GM12878 (cell line): ENCODE measurements at regions not wholly inside any gene's neighbourhood (a gene's known extent, or its start where the extent isn't known, plus 50 kb on each side); places are given as distances from the start of the nearest gene placed in this dataset.

Experiments used
- ATAC-seq: fragments of 200-7000 bp; cut with Tn5 transposase; 3 replicates; pipeline ENCODE4 v1.9.1; 2020; ENCODE audit warnings: mild to moderate bottlenecking, moderate library complexity
- BruUV-seq: library from RNA; stranded (reverse); fragments of 400-500 nt; replicated peaks from 2 replicates; lab custom pipeline; 2021; lab: Mats Ljungman, UMichigan
- CTCF ChIA-PET: fragments of 300-600 bp; sonication (Branson Sonifier 250); formaldehyde crosslinking; extraction: SDS; loops from one replicate; lab custom pipeline; 2021; ENCODE audit warnings: inconsistent platforms; lab: Yijun Ruan, JAX
- POLR2A ChIA-PET: fragments of 350-600 bp; formaldehyde crosslinking; extraction: SDS; loops from one replicate; lab custom pipeline; 2021; ENCODE audit warnings: inconsistent platforms; lab: Charles Lee
- RAD21 ChIA-PET: fragments of 300-600 bp; sonication (Branson Sonifier 250); formaldehyde crosslinking; loops from one replicate; lab custom pipeline; 2023; ENCODE audit warnings: antibody characterized with exemption; ENCODE audit not compliant: unreplicated experiment; lab: Charles Lee
- SMC1A ChIA-PET: fragments of 300-600 bp; sonication (Branson Sonifier 250); formaldehyde crosslinking; loops from one replicate; lab custom pipeline; 2023; ENCODE audit not compliant: unreplicated experiment, uncharacterized antibody; lab: Charles Lee
- DNase-seq: peaks from one replicate; pipeline ENCODE4 v3.0.0-alpha.2; 2011; ENCODE audit warnings: low read depth, low spot score
- FAIRE-seq: peaks from 3 replicates; lab custom pipeline; 2011; peaks lifted over from hg19 to GRCh38; lab: Jason Lieb, UNC
- H2AFZ ChIP-seq: 2 replicates; pipeline ENCODE4 v1.6.0; 2011; ENCODE audit warnings: low read depth, low read length, control low read depth; ENCODE audit not compliant: control insufficient read depth
- H3K27ac ChIP-seq: 2 replicates; pipeline ENCODE4 v1.5.1; 2011; ENCODE audit warnings: control low read depth; ENCODE audit not compliant: control insufficient read depth, insufficient read depth
- H3K27me3 ChIP-seq, 2 experiments: replicated peaks in 1 of 2; 2 replicates each; pipeline versions ENCODE4 v1.6.0 to v1.6.1; 2011; ENCODE audit warnings: low read length in 1 of 2; ENCODE audit not compliant: control insufficient read depth in 2 of 2, insufficient read depth in 2 of 2
- H3K36me3 ChIP-seq, 2 experiments: 2 replicates each; pipeline ENCODE4 v1.5.1; 2011; ENCODE audit warnings: low read length in 1 of 2; ENCODE audit not compliant: control insufficient read depth in 2 of 2, insufficient read depth in 2 of 2
- H3K4me1 ChIP-seq: 2 replicates; pipeline ENCODE4 v1.6.1; 2011; ENCODE audit warnings: mild to moderate bottlenecking, low read length, moderate library complexity, mixed read lengths; ENCODE audit not compliant: control insufficient read depth, insufficient read depth
- H3K4me2 ChIP-seq: 2 replicates; pipeline ENCODE4 v1.6.0; 2011; ENCODE audit warnings: control low read depth; ENCODE audit not compliant: control insufficient read depth, insufficient read depth
- H3K4me3 ChIP-seq: fragments of 200-600 bp; sonication (generic); 2 replicates; pipeline ENCODE4 v1.5.1; 2016
- H3K79me2 ChIP-seq: 2 replicates; pipeline ENCODE4 v1.6.0; 2011; ENCODE audit warnings: low read length; ENCODE audit not compliant: control insufficient read depth, insufficient read depth
- H3K9ac ChIP-seq: 2 replicates; pipeline ENCODE4 v1.8.0; 2011; ENCODE audit warnings: low read length, control low read depth, mixed read lengths; ENCODE audit not compliant: control insufficient read depth, insufficient read depth
- H3K9me3 ChIP-seq: replicated peaks from 3 replicates; pipeline ENCODE4 v1.5.1; 2011; ENCODE audit warnings: mild to moderate bottlenecking, low read length; ENCODE audit not compliant: control insufficient read depth, insufficient read depth
- H4K20me1 ChIP-seq: 2 replicates; pipeline ENCODE4 v1.6.0; 2011; ENCODE audit not compliant: control insufficient read depth, insufficient read depth
- ATF3 ChIP-seq: IDR thresholded peaks from 2 replicates; pipeline ENCODE4 v1.6.1; 2011; ENCODE audit warnings: low read depth, mild to moderate bottlenecking, low read length, moderate library complexity, borderline replicate concordance; ENCODE audit errors: extremely low read depth
- ATF7 ChIP-seq: fragments of 450-650 bp; IDR thresholded peaks from 2 replicates; pipeline ENCODE4 v1.6.1; 2016; ENCODE audit warnings: low read depth, mild to moderate bottlenecking
- BCL11A ChIP-seq: IDR thresholded peaks from 2 replicates; pipeline ENCODE4 v1.6.1; 2011; ENCODE audit warnings: low read depth, low read length
- CREM ChIP-seq: IDR thresholded peaks from 2 replicates; pipeline ENCODE4 v1.6.1; 2014; ENCODE audit warnings: antibody characterized with exemption, low read depth
- DPF2 ChIP-seq: fragments of 450-650 bp; IDR thresholded peaks from 2 replicates; pipeline ENCODE4 v1.6.1; 2017; ENCODE audit warnings: mild to moderate bottlenecking
- E2F8 ChIP-seq: fragments of 450-650 bp; IDR thresholded peaks from 2 replicates; pipeline ENCODE4 v1.6.1; 2018; ENCODE audit warnings: mild to moderate bottlenecking, low read depth, moderate library complexity; ENCODE audit not compliant: partially characterized antibody
- GATAD2B ChIP-seq: fragments of 450-650 bp; conservative IDR thresholded peaks from 2 replicates; pipeline ENCODE4 v1.6.1; 2017; ENCODE audit warnings: low read depth, mild to moderate bottlenecking, moderate library complexity
- IKZF1 ChIP-seq: fragments of 450-650 bp; conservative IDR thresholded peaks from 2 replicates; pipeline ENCODE4 v1.6.1; 2017; ENCODE audit warnings: antibody characterized with exemption, mild to moderate bottlenecking
- JUNB ChIP-seq: IDR thresholded peaks from 2 replicates; pipeline ENCODE4 v1.6.1; 2016; ENCODE audit warnings: antibody characterized with exemption, mild to moderate bottlenecking
- NR2C1 ChIP-seq: fragments of 450-650 bp; IDR thresholded peaks from 2 replicates; pipeline ENCODE4 v1.6.1; 2017; ENCODE audit warnings: antibody characterized with exemption, mild to moderate bottlenecking, moderate library complexity
- NR2F1 ChIP-seq: fragments of 450-650 bp; conservative IDR thresholded peaks from 2 replicates; pipeline ENCODE4 v1.6.1; 2017; ENCODE audit warnings: mild to moderate bottlenecking
- RUNX3 ChIP-seq: IDR thresholded peaks from 2 replicates; pipeline ENCODE4 v1.6.1; 2012; ENCODE audit warnings: low read length, inconsistent platforms
- TAF1 ChIP-seq: IDR thresholded peaks from 2 replicates; pipeline ENCODE4 v1.6.1; 2011; ENCODE audit warnings: mild to moderate bottlenecking, low read depth, low read length, borderline replicate concordance
- WGBS: methylation state at CpG from one replicate; pipeline ENCODE4 v1.1.6; 2016; ENCODE audit warnings: low lambda C conversion rate; ENCODE audit not compliant: insufficient replicate concordance, insufficient coverage; ENCODE audit errors: missing lambda C conversion rate; 5-methylcytosine and 5-hydroxymethylcytosine counted together
- in situ Hi-C: fragments of 300-500 bp; cut with MboI; formaldehyde crosslinking; loops from 9 replicates; pipeline ENCODE4 v1.14.3; 2018; ENCODE audit warnings: mixed read lengths
- intact Hi-C: fragments of 100-400 bp; cut with micrococcal nuclease; formaldehyde crosslinking; loops from one replicate; pipeline ENCODE4 v1.14.2; 2022; ENCODE audit not compliant: unreplicated experiment

GRCh38 chr16:80253741-80254140 is 287.1 kb upstream of the DYNLRB2 start:
- POLR2A ChIA-PET, result no interaction called here
- no peak for DNase-seq
- Histone ChIP-seq H3K27ac (no peak overlapping the region), H3K4me2 (no peak overlapping the region), H2AFZ (no peak overlapping the region), H3K36me3 (no peaks in the 10 kb centered on the region), H3K4me1 (no peaks in the 10 kb centered on the region), H3K27me3 (no peaks in the 10 kb centered on the region), H3K9ac (no peak overlapping the region), H3K79me2 (no peaks in the 10 kb centered on the region)
- no peak for ATAC-seq
- SMC1A ChIA-PET, result no interaction called here
- intact Hi-C loops, result no loop called here
- CTCF ChIA-PET, result interaction anchor here (1.8 kb wide), 1 partner anchor 213 kb away, joined by 3 read pairs; no protein-coding TSS in a partner anchor
- TF ChIP-seq CREM (no peak), ATF3 (no peak), BCL11A (no peak), JUNB (no peak), IKZF1 (no peak), RUNX3 (no peak), GATAD2B (no peak), DPF2 (no peak), E2F8 (no peak), TAF1 (no peak), NR2F1 (no peak), ATF7 (no peak), NR2C1 (no peak)
- TF ChIP-seq, all 136 proteins: peak for 0
- Histone ChIP-seq H4K20me1 (no peaks in the 10 kb centered on the region), H3K9me3 (no peaks in the 10 kb centered on the region), H3K4me3 (no peak overlapping the region)
- RAD21 ChIA-PET, result no interaction called here
- 74% methylated on average over 5 of the region's 5 CpGs for WGBS
- in situ Hi-C loops, result no loop called here
- no TSS peak for BruUV-seq
- FAIRE-seq, result no peak
